ENCODE measurements at regions not wholly inside any gene's neighbourhood (a gene's known extent, or its start where the extent isn't known, plus 50 kb on each side); places are given as distances from the start of the nearest gene placed in this dataset.

- TF ChIP-seq KDM1A (IDR thresholded peaks at IDR 0.05; ENCODE audit: low read depth), result no peak
- no peak for TF ChIP-seq EP300 (IDR thresholded peaks at IDR 0.05)
- TF ChIP-seq NFE2L2 (conservative IDR thresholded peaks at IDR 0.05; ENCODE audit: low read length), result no peak
- no peak for TF ChIP-seq FOSB (CRISPR knock-in tag; IDR thresholded peaks at IDR 0.05)
- no peak for TF ChIP-seq FOXS1 (CRISPR knock-in tag; IDR thresholded peaks at IDR 0.05)
- TF ChIP-seq RNF2 (IDR thresholded peaks at IDR 0.05; ENCODE audit: borderline replicate concordance, low read depth), result no peak
These were observed 734.7 kb downstream of the IRX1 start (continued) for GRCh38 chr5:4330327-4330726.

- Histone ChIP-seq H3K4me3 (no peak overlapping the region), H3K27ac (no peak overlapping the region), H3K4me2 (no peak overlapping the region), H3K9me3 (0 out of 3 replicates have a peak, but pooled peaks cover 4% of the 10 kb centered on the region), H3K4me1 (no peaks in the 10 kb centered on the region)
- ATAC-seq (no peak), DNase-seq (ENCODE audit: low read depth in 1 of 2, low spot score in 1 of 2) (no peak), FAIRE-seq (no peak)
- 0% methylated on average over 2 of the region's 2 CpGs for WGBS (ENCODE audit: missing lambda C conversion rate)
- no peak for TF ChIP-seq JUN (IDR thresholded peaks at IDR 0.05)
- no peak for TF ChIP-seq CTCF (IDR thresholded peaks at IDR 0.05)
- TF ChIP-seq TFCP2L1 (CRISPR knock-in tag; IDR thresholded peaks at IDR 0.05), result no peak
- TF ChIP-seq ZFP36 (IDR thresholded peaks at IDR 0.05; ENCODE audit: borderline replicate concordance, partially characterized antibody), result no peak
- no peak for TF ChIP-seq POLR2A (IDR thresholded peaks at IDR 0.05; ENCODE audit: low read length)
- no peak for TF ChIP-seq CBX2 (IDR thresholded peaks at IDR 0.05; ENCODE audit: borderline replicate concordance, low read depth)
- no peak for TF ChIP-seq RNF2 (IDR thresholded peaks at IDR 0.05; ENCODE audit: borderline replicate concordance, low read depth)
- TF ChIP-seq FOSB (CRISPR knock-in tag; IDR thresholded peaks at IDR 0.05), result no peak
- no peak for TF ChIP-seq KDM1A (IDR thresholded peaks at IDR 0.05; ENCODE audit: low read depth)
- no peak for TF ChIP-seq PHF8 (IDR thresholded peaks at IDR 0.05; ENCODE audit: borderline replicate concordance, low read depth)
- no peak for TF ChIP-seq MAX (IDR thresholded peaks at IDR 0.05)
- no peak for TF ChIP-seq BCL3 (IDR thresholded peaks at IDR 0.05)
- POLR2A ChIA-PET, result no interaction called here
- CTCF ChIA-PET, result no interaction called here
These were observed 739.4 kb downstream of the IRX1 start for GRCh38 chr5:4335078-4335477.

- CTCF ChIA-PET, result interaction anchor here (0.7 kb wide), 1 partner anchor 858 kb away, joined by 3 read pairs; no protein-coding TSS in a partner anchor
These were observed 741.9 kb downstream of the IRX1 start for GRCh38 chr5:4337519-4337918.

GRCh38 chr5:4339949-4340348 is 744.3 kb downstream of the IRX1 start:
- FAIRE-seq, result no peak
- ChIA-PET POLR2A (no interaction called here), CTCF (no interaction called here)
- Histone ChIP-seq H3K9me3 (0 out of 3 replicates have a peak, but pooled peaks cover 2% of the 10 kb centered on the region), H3K4me1 (no peaks in the 10 kb centered on the region), H3K27ac (no peak overlapping the region), H3K4me2 (no peak overlapping the region), H3K4me3 (no peak overlapping the region)
- WGBS (ENCODE audit: missing lambda C conversion rate), result 1% methylated on average over 9 of the region's 9 CpGs
- TF ChIP-seq REST (IDR thresholded peaks at IDR 0.05), result no peak
- no peak for ATAC-seq
- no peak for DNase-seq (ENCODE audit: low read depth in 1 of 2, low spot score in 1 of 2)

More at GRCh38 chr5:4337519-4337918, 741.9 kb downstream of the IRX1 start:
- Histone ChIP-seq H3K4me2 (no peak overlapping the region), H3K4me1 (no peaks in the 10 kb centered on the region), H3K27ac (no peak overlapping the region), H3K9me3 (no peaks in the 10 kb centered on the region), H3K4me3 (no peak overlapping the region)
- no peak for ATAC-seq
- WGBS (ENCODE audit: missing lambda C conversion rate), result 2% methylated on average over 3 of the region's 3 CpGs
- no peak for DNase-seq (ENCODE audit: low read depth in 1 of 2, low spot score in 1 of 2)
- POLR2A ChIA-PET, result no interaction called here
- no peak for FAIRE-seq
- no peak for TF ChIP-seq RAD21 (conservative IDR thresholded peaks at IDR 0.05 in 1 of 2, IDR thresholded peaks at IDR 0.05 in 1 of 2)
- TF ChIP-seq EHF (CRISPR knock-in tag; IDR thresholded peaks at IDR 0.05), result no peak
